NCI-H226 (cell line): ENCODE measurements at regions not wholly inside any gene's neighbourhood (a gene's known extent, or its start where the extent isn't known, plus 50 kb on each side); places are given as distances from the start of the nearest gene placed in this dataset.
"Not testable (repeated sequence)": the region's sequence is repeated elsewhere in the genome, so short reads cannot be mapped to it uniquely, and the experiment has no call there.

ENCODE experiments used
- DNase-seq: peaks from one replicate; pipeline ENCODE4 v3.0.0-alpha.2; 2015

GRCh38 chr5:11392-11791 is 80.6 kb upstream of the PLEKHG4B start:
- not testable (repeated sequence) for DNase-seq

- no peak for DNase-seq
Measured at GRCh38 chr5:11898-12297, 80.1 kb upstream of the PLEKHG4B start.

GRCh38 chr5:13234-13633 is 78.7 kb upstream of the PLEKHG4B start:
- no peak for DNase-seq

- DNase-seq: not testable (repeated sequence)
Measured at GRCh38 chr5:14676-15075, 77.3 kb upstream of the PLEKHG4B start.

- not testable (repeated sequence) for DNase-seq
Measured at GRCh38 chr5:20276-20675, 71.7 kb upstream of the PLEKHG4B start.

GRCh38 chr5:21654-22233 is 70.2 kb upstream of the PLEKHG4B start:
- DNase-seq: peak; percentile 7

- DNase-seq: not testable (repeated sequence)
Measured at GRCh38 chr5:23907-24306, 68.1 kb upstream of the PLEKHG4B start.

GRCh38 chr5:25067-25466 is 66.9 kb upstream of the PLEKHG4B start:
- not testable (repeated sequence) for DNase-seq

- DNase-seq: no peak
Measured at GRCh38 chr5:30131-30530, 61.8 kb upstream of the PLEKHG4B start.

GRCh38 chr5:30556-30955 is 61.4 kb upstream of the PLEKHG4B start:
- DNase-seq: not testable (repeated sequence)

GRCh38 chr5:32165-32564 is 59.8 kb upstream of the PLEKHG4B start:
- DNase-seq: no peak

GRCh38 chr5:35521-35920 is 56.4 kb upstream of the PLEKHG4B start:
- not testable (repeated sequence) for DNase-seq

GRCh38 chr5:37207-37606 is 54.8 kb upstream of the PLEKHG4B start:
- DNase-seq: not testable (repeated sequence)

- DNase-seq: no peak
Measured at GRCh38 chr5:39979-40583, 51.9 kb upstream of the PLEKHG4B start.
